ENCODE measurements at regions not wholly inside any gene's neighbourhood (a gene's known extent, or its start where the extent isn't known, plus 50 kb on each side); places are given as distances from the start of the nearest gene placed in this dataset.

GRCh38 chr2:18959200-18959599 lies 369.8 kb upstream of the NT5C1B start:
- TF ChIP-seq EZH2 (IDR thresholded peaks at IDR 0.05; ENCODE audit: low read length, unreplicated experiment) (no peak), CTCF (conservative IDR thresholded peaks at IDR 0.05; ENCODE audit: low read depth, low read length) (no peak)
